Epithelial cell of prostate (primary cell): ENCODE measurements at regions not wholly inside any gene's neighbourhood (a gene's known extent, or its start where the extent isn't known, plus 50 kb on each side); places are given as distances from the start of the nearest gene placed in this dataset.

Experiments used
- DNase-seq: peaks from one replicate; pipeline ENCODE4 v3.0.0-alpha.2; 2011; ENCODE audit warnings: low read depth, low spot score
- H3K27ac ChIP-seq: fragments of 450-650 bp; 2 replicates; pipeline ENCODE4 v1.5.1; 2017; ENCODE audit warnings: mild to moderate bottlenecking

- H3K27ac ChIP-seq = no peak overlapping the region
- no peak for DNase-seq
Measured at GRCh38 chr2:239883326-239884050, 141.7 kb downstream of the NDUFA10 start.

- H3K27ac ChIP-seq = no peak overlapping the region
- DNase-seq = no peak
Measured at GRCh38 chr2:239882781-239883180, 142.4 kb downstream of the NDUFA10 start.

GRCh38 chr2:239882331-239882732 lies 142.8 kb downstream of the NDUFA10 start:
- no peak for DNase-seq
- H3K27ac ChIP-seq = no peak overlapping the region

- no peak for DNase-seq
- no peak overlapping the region for H3K27ac ChIP-seq
Measured at GRCh38 chr2:239881561-239882320, 143.4 kb downstream of the NDUFA10 start.

GRCh38 chr2:239881031-239881471 lies 144.1 kb downstream of the NDUFA10 start:
- no peak overlapping the region for H3K27ac ChIP-seq
- no peak for DNase-seq

- no peak overlapping the region for H3K27ac ChIP-seq
- no peak for DNase-seq
Measured at GRCh38 chr2:239880396-239880795, 144.7 kb downstream of the NDUFA10 start.

GRCh38 chr2:239879423-239880084 lies 145.6 kb downstream of the NDUFA10 start:
- no peak for DNase-seq
- H3K27ac ChIP-seq = no peak overlapping the region

- no peak overlapping the region for H3K27ac ChIP-seq
- no peak for DNase-seq
Measured at GRCh38 chr2:239878686-239879085, 146.5 kb downstream of the NDUFA10 start.

GRCh38 chr2:239876948-239877289 lies 148.2 kb downstream of the NDUFA10 start:
- H3K27ac ChIP-seq = no peak overlapping the region
- no peak for DNase-seq

GRCh38 chr2:239876271-239876947 lies 148.7 kb downstream of the NDUFA10 start:
- DNase-seq = no peak

GRCh38 chr2:239874636-239875356 lies 150.3 kb downstream of the NDUFA10 start:
- no peak overlapping the region for H3K27ac ChIP-seq
- DNase-seq = no peak

More at GRCh38 chr2:239876271-239876947, 148.7 kb downstream of the NDUFA10 start:
- no peak overlapping the region for H3K27ac ChIP-seq

GRCh38 chr2:239873656-239874635 lies 151.2 kb downstream of the NDUFA10 start:
- DNase-seq = no peak
- no peak overlapping the region for H3K27ac ChIP-seq

- DNase-seq = no peak
- no peak overlapping the region for H3K27ac ChIP-seq
Measured at GRCh38 chr2:239871481-239872435, 153.4 kb downstream of the NDUFA10 start.

- DNase-seq = no peak
- no peak overlapping the region for H3K27ac ChIP-seq
Measured at GRCh38 chr2:239870863-239871262, 154.3 kb downstream of the NDUFA10 start.

GRCh38 chr2:239870276-239870675 lies 154.9 kb downstream of the NDUFA10 start:
- H3K27ac ChIP-seq = no peak overlapping the region
- DNase-seq = no peak

- no peak overlapping the region for H3K27ac ChIP-seq
- no peak for DNase-seq
Measured at GRCh38 chr2:239869272-239870155, 155.6 kb downstream of the NDUFA10 start.
